ENCODE measurements at regions not wholly inside any gene's neighbourhood (a gene's known extent, or its start where the extent isn't known, plus 50 kb on each side); places are given as distances from the start of the nearest gene placed in this dataset.

GRCh38 chr15:57872281-57873030 is 165.9 kb downstream of the POLR2M start:
- Histone ChIP-seq H4K20me1 (ENCODE audit: control insufficient read depth, extremely low read depth, insufficient read depth, low read length) (no peaks in the 10 kb centered on the region), H3K27ac (ENCODE audit: insufficient read depth, low read length) (no peak overlapping the region), H3K4me2 (ENCODE audit: extremely low read depth, insufficient read depth, low read length) (no peak overlapping the region), H3K9ac (ENCODE audit: insufficient read depth, low read length) (no peak overlapping the region), H3K9me3 (ENCODE audit: control insufficient read depth, insufficient read depth, low read depth, low read length) (no peaks in the 10 kb centered on the region), H3K4me1 (ENCODE audit: control insufficient read depth, extremely low read depth, insufficient read depth, low read length) (no peaks in the 10 kb centered on the region), H3K36me3 (ENCODE audit: control insufficient read depth, insufficient read depth, low read length) (no peaks in the 10 kb centered on the region), H3K27me3 (ENCODE audit: control insufficient read depth, insufficient read depth, low read length) (no peaks in the 10 kb centered on the region), H3K4me3 (replicated peaks in 1 of 4; ENCODE audit: control extremely low read depth in 1 of 4, insufficient read depth in 1 of 4, low read depth in 3 of 4, low read length in 4 of 4) (no peak overlapping the region), H2AFZ (ENCODE audit: low read length) (no peak overlapping the region), H3K79me2 (ENCODE audit: control insufficient read depth, insufficient read depth, low read length) (no peaks in the 10 kb centered on the region)
- TF ChIP-seq CTCF (conservative IDR thresholded peaks at IDR 0.05 in 1 of 2, IDR thresholded peaks at IDR 0.05 in 1 of 2; ENCODE audit: low read depth in 1 of 2, low read length in 2 of 2) (no peak), EZH2 (IDR thresholded peaks at IDR 0.05; ENCODE audit: low read length, missing control alignments) (no peak)
- no peak for DNase-seq (ENCODE audit: low read depth in 2 of 2)

GRCh38 chr15:57873564-57874209 is 167.2 kb downstream of the POLR2M start:
- Histone ChIP-seq H3K9ac (ENCODE audit: insufficient read depth, low read length) (no peak overlapping the region), H3K4me3 (replicated peaks in 1 of 4; ENCODE audit: control extremely low read depth in 1 of 4, insufficient read depth in 1 of 4, low read depth in 3 of 4, low read length in 4 of 4) (no peak overlapping the region), H3K27ac (ENCODE audit: insufficient read depth, low read length) (no peak overlapping the region), H3K4me2 (ENCODE audit: extremely low read depth, insufficient read depth, low read length) (no peak overlapping the region), H3K79me2 (ENCODE audit: control insufficient read depth, insufficient read depth, low read length) (no peaks in the 10 kb centered on the region), H3K36me3 (ENCODE audit: control insufficient read depth, insufficient read depth, low read length) (no peaks in the 10 kb centered on the region), H3K27me3 (ENCODE audit: control insufficient read depth, insufficient read depth, low read length) (no peaks in the 10 kb centered on the region), H4K20me1 (ENCODE audit: control insufficient read depth, extremely low read depth, insufficient read depth, low read length) (no peaks in the 10 kb centered on the region), H3K4me1 (ENCODE audit: control insufficient read depth, extremely low read depth, insufficient read depth, low read length) (no peaks in the 10 kb centered on the region), H2AFZ (ENCODE audit: low read length) (no peak overlapping the region), H3K9me3 (ENCODE audit: control insufficient read depth, insufficient read depth, low read depth, low read length) (no peaks in the 10 kb centered on the region)
- DNase-seq (ENCODE audit: low read depth in 2 of 2) = peak; percentile 18 to 84
- TF ChIP-seq EZH2 (IDR thresholded peaks at IDR 0.05; ENCODE audit: low read length, missing control alignments) = no peak
- no peak for TF ChIP-seq CTCF (conservative IDR thresholded peaks at IDR 0.05 in 1 of 2, IDR thresholded peaks at IDR 0.05 in 1 of 2; ENCODE audit: low read depth in 1 of 2, low read length in 2 of 2)

GRCh38 chr15:57875347-57875746 is 168.8 kb downstream of the POLR2M start:
- Histone ChIP-seq H3K79me2 (ENCODE audit: control insufficient read depth, insufficient read depth, low read length) (no peaks in the 10 kb centered on the region), H3K9ac (ENCODE audit: insufficient read depth, low read length) (no peak overlapping the region), H3K9me3 (ENCODE audit: control insufficient read depth, insufficient read depth, low read depth, low read length) (no peaks in the 10 kb centered on the region), H3K36me3 (ENCODE audit: control insufficient read depth, insufficient read depth, low read length) (no peaks in the 10 kb centered on the region), H4K20me1 (ENCODE audit: control insufficient read depth, extremely low read depth, insufficient read depth, low read length) (no peaks in the 10 kb centered on the region), H3K4me1 (ENCODE audit: control insufficient read depth, extremely low read depth, insufficient read depth, low read length) (no peaks in the 10 kb centered on the region), H3K27ac (ENCODE audit: insufficient read depth, low read length) (no peak overlapping the region), H3K4me3 (replicated peaks in 1 of 4; ENCODE audit: control extremely low read depth in 1 of 4, insufficient read depth in 1 of 4, low read depth in 3 of 4, low read length in 4 of 4) (no peak overlapping the region), H3K4me2 (ENCODE audit: extremely low read depth, insufficient read depth, low read length) (no peak overlapping the region), H2AFZ (ENCODE audit: low read length) (no peak overlapping the region), H3K27me3 (ENCODE audit: control insufficient read depth, insufficient read depth, low read length) (no peaks in the 10 kb centered on the region)
- no peak for TF ChIP-seq CTCF (conservative IDR thresholded peaks at IDR 0.05 in 1 of 2, IDR thresholded peaks at IDR 0.05 in 1 of 2; ENCODE audit: low read depth in 1 of 2, low read length in 2 of 2)
- no peak for TF ChIP-seq EZH2 (IDR thresholded peaks at IDR 0.05; ENCODE audit: low read length, missing control alignments)
- no peak for DNase-seq (ENCODE audit: low read depth in 2 of 2)
